RWPE2 (cell line): ENCODE measurements at regions not wholly inside any gene's neighbourhood (a gene's known extent, or its start where the extent isn't known, plus 50 kb on each side); places are given as distances from the start of the nearest gene placed in this dataset.

Source experiments
- ATAC-seq: fragments of 200-7000 bp; cut with Tn5 transposase; 3 replicates; pipeline ENCODE4 v1.9.1; 2021; ENCODE audit warnings: low read depth
- DNase-seq: peaks from one replicate; pipeline ENCODE4 v3.0.0-alpha.2; 2020; ENCODE audit warnings: low spot score
- H3K27ac ChIP-seq: fragments of 450-650 bp; 2 replicates; pipeline ENCODE4 v1.5.1; 2017; ENCODE audit warnings: mild to moderate bottlenecking; ENCODE audit not compliant: poor library complexity, severe bottlenecking
- H3K27me3 ChIP-seq: fragments of 250-450 bp; sonication (Bioruptor Pico); 2 replicates; pipeline ENCODE4 v1.5.1; 2021; ENCODE audit warnings: mild to moderate bottlenecking, moderate library complexity; ENCODE audit not compliant: insufficient read depth, poor library complexity, severe bottlenecking
- H3K36me3 ChIP-seq: fragments of 250-450 bp; sonication (Bioruptor Pico); 2 replicates; pipeline ENCODE4 v1.5.1; 2020; ENCODE audit warnings: low read depth, mild to moderate bottlenecking, moderate library complexity
- H3K4me1 ChIP-seq: fragments of 250-450 bp; sonication (Bioruptor Pico); 2 replicates; pipeline ENCODE4 v1.5.1; 2021; ENCODE audit warnings: mild to moderate bottlenecking, moderate library complexity; ENCODE audit not compliant: insufficient read depth, poor library complexity, severe bottlenecking
- H3K4me3 ChIP-seq: fragments of 250-450 bp; sonication (Bioruptor Pico); 2 replicates; pipeline ENCODE4 v1.5.1; 2021; ENCODE audit warnings: mild to moderate bottlenecking, moderate library complexity; ENCODE audit not compliant: severe bottlenecking
- H3K9me3 ChIP-seq: fragments of 250-450 bp; sonication (Bioruptor Pico); 2 replicates; pipeline ENCODE4 v1.5.1; 2021; ENCODE audit warnings: mild to moderate bottlenecking, moderate library complexity; ENCODE audit not compliant: severe bottlenecking
- TF ChIP-seq, protein P1 (sequence below): fragments of 450-650 bp; IDR thresholded peaks from one replicate; pipeline ENCODE4 v1.5.1; 2017; ENCODE audit warnings: mild to moderate bottlenecking, moderate library complexity; ENCODE audit not compliant: poor library complexity, severe bottlenecking

DNA sequence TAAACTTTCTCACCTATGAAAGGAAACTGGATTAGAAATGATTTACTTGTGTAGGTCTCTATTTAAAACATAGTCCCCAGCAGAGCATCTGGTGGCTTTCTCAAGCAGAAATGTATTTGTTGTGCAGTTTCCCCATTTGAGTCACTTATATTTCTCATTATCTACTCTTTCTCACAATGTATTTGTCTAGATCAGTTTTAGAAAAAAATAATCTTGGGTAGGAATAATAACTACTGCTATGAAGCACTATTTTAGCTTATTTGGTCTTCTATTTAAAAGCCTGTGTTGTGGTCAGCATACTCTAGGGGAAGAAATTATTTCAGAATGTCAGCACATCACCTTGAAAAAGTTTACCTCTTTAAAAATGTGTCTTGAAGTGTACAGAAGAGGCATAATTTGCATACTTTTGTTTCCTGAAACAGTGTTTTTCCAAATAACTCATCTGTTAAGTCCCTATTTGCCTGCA lies 60.9 kb upstream of the PRL start:
- Histone ChIP-seq H3K4me3 (no peak overlapping the region), H3K9me3 (no peaks in the 10 kb centered on the region), H3K27ac (no peak overlapping the region), H3K4me1 (peaks cover 7% of the 10 kb centered on the region), H3K27me3 (no peaks in the 10 kb centered on the region), H3K36me3 (no peaks in the 10 kb centered on the region)
- TF ChIP-seq, protein P1, sequence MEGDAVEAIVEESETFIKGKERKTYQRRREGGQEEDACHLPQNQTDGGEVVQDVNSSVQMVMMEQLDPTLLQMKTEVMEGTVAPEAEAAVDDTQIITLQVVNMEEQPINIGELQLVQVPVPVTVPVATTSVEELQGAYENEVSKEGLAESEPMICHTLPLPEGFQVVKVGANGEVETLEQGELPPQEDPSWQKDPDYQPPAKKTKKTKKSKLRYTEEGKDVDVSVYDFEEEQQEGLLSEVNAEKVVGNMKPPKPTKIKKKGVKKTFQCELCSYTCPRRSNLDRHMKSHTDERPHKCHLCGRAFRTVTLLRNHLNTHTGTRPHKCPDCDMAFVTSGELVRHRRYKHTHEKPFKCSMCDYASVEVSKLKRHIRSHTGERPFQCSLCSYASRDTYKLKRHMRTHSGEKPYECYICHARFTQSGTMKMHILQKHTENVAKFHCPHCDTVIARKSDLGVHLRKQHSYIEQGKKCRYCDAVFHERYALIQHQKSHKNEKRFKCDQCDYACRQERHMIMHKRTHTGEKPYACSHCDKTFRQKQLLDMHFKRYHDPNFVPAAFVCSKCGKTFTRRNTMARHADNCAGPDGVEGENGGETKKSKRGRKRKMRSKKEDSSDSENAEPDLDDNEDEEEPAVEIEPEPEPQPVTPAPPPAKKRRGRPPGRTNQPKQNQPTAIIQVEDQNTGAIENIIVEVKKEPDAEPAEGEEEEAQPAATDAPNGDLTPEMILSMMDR, result no peak
- no peak for DNase-seq
- no peak for ATAC-seq

DNA sequence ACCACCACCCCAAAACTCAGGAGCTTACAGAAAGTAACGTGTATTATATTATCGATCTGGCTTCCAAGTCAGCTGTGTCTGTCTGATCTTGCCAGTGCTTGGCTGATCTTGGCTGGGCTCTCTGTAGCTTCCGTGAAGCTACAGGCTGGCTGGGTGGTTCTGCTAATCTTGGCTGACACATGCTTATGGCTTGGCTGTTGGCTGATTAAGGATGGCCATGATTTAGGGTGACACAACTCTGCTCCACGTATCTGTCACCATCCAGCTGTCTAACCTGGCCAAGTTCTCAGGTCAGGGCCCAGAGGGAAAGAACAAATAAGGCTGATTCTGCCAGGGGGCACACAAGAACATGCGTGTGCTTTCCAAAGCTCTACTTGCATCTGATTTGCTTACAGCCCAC lies 64.7 kb upstream of the PRL start:
- DNase-seq, result no peak

DNA sequence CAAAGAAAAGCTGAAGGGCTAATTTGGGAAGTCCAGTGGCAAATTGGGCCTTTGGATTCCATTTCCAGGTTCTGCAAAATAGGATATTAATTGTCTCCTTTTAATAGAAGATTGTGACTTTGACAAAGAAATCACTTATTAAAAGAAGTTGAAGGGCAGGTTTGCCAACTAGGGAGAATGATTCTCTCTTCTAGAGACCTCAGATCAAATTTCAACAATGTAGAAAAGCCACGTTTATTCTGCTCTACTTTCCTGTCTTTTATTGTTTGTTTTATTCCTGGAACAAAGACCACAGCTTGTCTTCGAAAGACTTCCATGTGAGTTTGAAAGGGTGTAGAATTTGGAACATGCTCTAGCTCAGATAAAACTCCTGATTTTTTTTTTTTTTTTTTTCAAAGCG lies 65.5 kb upstream of the PRL start:
- TF ChIP-seq, protein P1, result no peak
- ATAC-seq, result no peak
- Histone ChIP-seq H3K4me1 (peaks cover 39% of the 10 kb centered on the region), H3K36me3 (no peaks in the 10 kb centered on the region), H3K27ac (peak overlapping the region; percentile 64), H3K27me3 (no peaks in the 10 kb centered on the region), H3K4me3 (no peak overlapping the region), H3K9me3 (no peaks in the 10 kb centered on the region)
- DNase-seq, result no peak

More for the DNA sequence above, 64.7 kb upstream of the PRL start:
- Histone ChIP-seq H3K4me1 (peaks cover 39% of the 10 kb centered on the region), H3K27ac (no peak overlapping the region), H3K9me3 (no peaks in the 10 kb centered on the region), H3K27me3 (no peaks in the 10 kb centered on the region), H3K36me3 (no peaks in the 10 kb centered on the region), H3K4me3 (no peak overlapping the region)
- ATAC-seq, result no peak
- TF ChIP-seq, protein P1, result no peak

DNA sequence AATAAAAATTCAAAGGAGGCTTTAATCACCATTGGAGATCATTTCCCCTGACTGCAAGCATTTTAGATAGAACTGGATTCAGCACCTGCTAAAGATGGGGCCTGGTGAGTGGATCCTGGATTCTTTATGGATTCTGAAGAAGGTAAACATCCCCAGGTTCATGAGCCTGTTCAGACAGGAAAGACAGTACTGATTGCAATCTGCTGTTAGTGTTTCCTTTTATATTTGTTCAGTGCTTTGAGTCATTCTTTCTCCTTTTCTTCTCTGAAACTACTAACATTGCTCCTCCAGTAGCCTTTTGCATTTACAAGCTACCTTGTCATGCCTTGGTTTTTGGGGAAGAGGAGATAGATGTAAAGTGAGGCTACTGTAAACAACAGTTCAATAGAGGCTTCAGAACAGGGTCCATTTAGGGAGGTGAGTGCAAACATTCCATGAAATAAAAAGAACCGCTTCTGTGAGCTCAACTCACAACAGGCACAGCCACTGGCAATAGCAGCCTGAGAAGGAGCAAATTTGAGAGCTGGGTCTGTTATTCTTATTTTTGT lies 66.4 kb upstream of the PRL start:
- Histone ChIP-seq H3K27me3 (no peaks in the 10 kb centered on the region), H3K4me3 (no peak overlapping the region), H3K27ac (peak overlapping the region; percentile 64), H3K9me3 (no peaks in the 10 kb centered on the region), H3K4me1 (peaks cover 39% of the 10 kb centered on the region), H3K36me3 (no peaks in the 10 kb centered on the region)
- TF ChIP-seq, protein P1, result no peak
- DNase-seq, result no peak
- ATAC-seq, result peak; percentile 75

DNA sequence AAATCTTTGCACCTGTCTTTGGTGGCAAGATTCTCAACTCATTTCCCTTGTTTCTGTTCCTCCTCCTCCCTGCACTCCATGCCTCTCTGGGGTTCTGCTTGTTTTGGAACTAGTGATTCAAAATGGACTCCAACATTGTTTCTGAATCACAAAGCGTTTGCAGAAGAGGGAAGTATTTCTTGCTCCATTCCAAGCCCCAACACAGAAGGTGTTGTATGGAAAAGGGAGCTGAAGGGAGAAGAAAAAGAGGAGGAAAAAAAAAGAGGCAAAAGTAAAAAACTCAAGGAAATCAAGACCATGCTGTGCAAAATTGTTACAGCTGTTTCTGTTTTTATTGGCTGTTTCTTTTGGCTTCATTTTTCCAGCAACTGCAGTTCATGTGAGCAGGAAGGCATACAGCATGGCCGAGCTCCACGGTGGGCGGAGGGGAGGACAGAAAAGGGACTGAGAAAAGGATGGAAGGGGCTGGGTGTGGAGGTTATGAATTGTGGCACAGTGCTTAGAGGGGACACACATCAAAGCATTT lies 66.9 kb upstream of the PRL start:
- TF ChIP-seq, protein P1, result no peak
- no peaks in the 10 kb centered on the region for H3K36me3 ChIP-seq
- no peaks in the 10 kb centered on the region for H3K27me3 ChIP-seq
- H3K27ac ChIP-seq, result peak overlapping the region; percentile 64
- DNase-seq (no peak), ATAC-seq (no peak)
- peaks cover 39% of the 10 kb centered on the region for H3K4me1 ChIP-seq
- no peak overlapping the region for H3K4me3 ChIP-seq
- H3K9me3 ChIP-seq, result no peaks in the 10 kb centered on the region
